IMR-90 (cell line): ENCODE measurements at regions not wholly inside any gene's neighbourhood (a gene's known extent, or its start where the extent isn't known, plus 50 kb on each side); places are given as distances from the start of the nearest gene placed in this dataset.

ENCODE experiments used
- CTCF ChIP-seq: conservative IDR thresholded peaks from 2 replicates; pipeline ENCODE4 v1.5.1; 2012; ENCODE audit warnings: mild to moderate bottlenecking, low read depth, low read length, improper control_type of control experiment
- RCOR1 ChIP-seq: IDR thresholded peaks from 2 replicates; pipeline ENCODE4 v1.6.1; 2012; ENCODE audit warnings: mild to moderate bottlenecking, low read length, improper control_type of control experiment; ENCODE audit not compliant: insufficient replicate concordance
- RFX5 ChIP-seq: IDR thresholded peaks from 2 replicates; pipeline ENCODE4 v1.8.0; 2012; ENCODE audit warnings: low read depth, mild to moderate bottlenecking, low read length, moderate library complexity

DNA sequence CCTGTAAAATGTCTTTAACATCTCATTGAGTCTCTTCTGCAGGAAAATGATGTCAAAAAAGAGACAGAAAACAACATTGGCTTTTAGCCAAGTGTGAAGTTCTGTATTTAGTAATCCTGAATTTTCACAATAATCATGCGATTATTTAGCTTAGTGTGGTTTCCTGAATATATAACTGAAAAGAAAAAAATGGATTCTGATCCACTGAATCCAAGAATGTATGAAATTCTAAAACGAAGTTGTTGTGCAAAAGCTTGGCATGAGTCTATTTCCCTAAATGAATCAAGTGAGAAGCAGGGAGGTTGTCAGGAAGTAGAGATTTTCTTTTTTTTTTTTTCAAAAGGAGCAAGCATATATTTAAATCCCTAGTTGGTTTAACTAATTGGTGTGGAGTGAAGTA lies 145.9 kb upstream of the CDH6 start:
- TF ChIP-seq CTCF: no peak
- TF ChIP-seq RCOR1: no peak
- no peak for TF ChIP-seq RFX5
